Activated T-cell treated with anti-CD3 and anti-CD28 coated beads, Interleukin-2, amount 50 U/mL, for 24 hours (primary cell): ENCODE measurements at regions not wholly inside any gene's neighbourhood (a gene's known extent, or its start where the extent isn't known, plus 50 kb on each side); places are given as distances from the start of the nearest gene placed in this dataset.

ENCODE experiments used
- DNase-seq: peaks from one replicate; pipeline ENCODE4 v3.0.0-alpha.2; 2020
- H3K27ac Mint-ChIP-seq: 2 replicates; pipeline ENCODE4 v1.8.0; 2020; ENCODE audit warnings: mild to moderate bottlenecking, mixed read lengths
- H3K27me3 Mint-ChIP-seq: 2 replicates; pipeline ENCODE4 v1.8.0; 2020; ENCODE audit warnings: mixed read lengths
- H3K36me3 Mint-ChIP-seq: 2 replicates; pipeline ENCODE4 v1.8.0; 2020; ENCODE audit warnings: low read depth, mixed read lengths
- H3K4me1 Mint-ChIP-seq: 2 replicates; pipeline ENCODE4 v1.8.0; 2020; ENCODE audit warnings: low read depth, mixed read lengths
- H3K4me3 Mint-ChIP-seq: 2 replicates; pipeline ENCODE4 v1.8.0; 2020; ENCODE audit warnings: mild to moderate bottlenecking, moderate library complexity, mixed read lengths
- H3K9me3 Mint-ChIP-seq: 2 replicates; pipeline ENCODE4 v1.8.0; 2020; ENCODE audit warnings: mixed read lengths

- no peaks in the 10 kb centered on the region for H3K4me1 Mint-ChIP-seq
- H3K36me3 Mint-ChIP-seq = no peaks in the 10 kb centered on the region
- no peak for DNase-seq
- H3K9me3 Mint-ChIP-seq = no peaks in the 10 kb centered on the region
- peaks cover 17% of the 10 kb centered on the region for H3K27me3 Mint-ChIP-seq
- no peak overlapping the region for H3K27ac Mint-ChIP-seq
- no peak overlapping the region for H3K4me3 Mint-ChIP-seq
These were observed 83.5 kb downstream of the TBX22 start for GRCh38 chrX:80098038-80098437.

- Mint-ChIP-seq H3K4me1 (no peaks in the 10 kb centered on the region), H3K36me3 (no peaks in the 10 kb centered on the region), H3K9me3 (peaks cover 1% of the 10 kb centered on the region), H3K27ac (no peak overlapping the region), H3K27me3 (peaks cover 6% of the 10 kb centered on the region), H3K4me3 (no peak overlapping the region)
- DNase-seq = no peak
These were observed 105.8 kb downstream of the TBX22 start for GRCh38 chrX:80120335-80120734.

- Mint-ChIP-seq H3K27me3 (peaks cover 16% of the 10 kb centered on the region), H3K4me3 (no peak overlapping the region), H3K36me3 (no peaks in the 10 kb centered on the region), H3K4me1 (no peaks in the 10 kb centered on the region), H3K27ac (no peak overlapping the region), H3K9me3 (no peaks in the 10 kb centered on the region)
- DNase-seq = no peak
These were observed 124.4 kb downstream of the TBX22 start for GRCh38 chrX:80138938-80139337.

GRCh38 chrX:80139564-80139963 lies 125.0 kb downstream of the TBX22 start:
- H3K4me1 Mint-ChIP-seq = no peaks in the 10 kb centered on the region
- H3K9me3 Mint-ChIP-seq = no peaks in the 10 kb centered on the region
- H3K27me3 Mint-ChIP-seq = peaks cover 11% of the 10 kb centered on the region
- no peak for DNase-seq
- no peak overlapping the region for H3K4me3 Mint-ChIP-seq
- H3K36me3 Mint-ChIP-seq = no peaks in the 10 kb centered on the region
- H3K27ac Mint-ChIP-seq = no peak overlapping the region

GRCh38 chrX:80170581-80170980 lies 156.0 kb downstream of the TBX22 start:
- H3K4me3 Mint-ChIP-seq = no peak overlapping the region
- no peaks in the 10 kb centered on the region for H3K36me3 Mint-ChIP-seq
- H3K4me1 Mint-ChIP-seq = no peaks in the 10 kb centered on the region
- DNase-seq = no peak
- no peak overlapping the region for H3K27ac Mint-ChIP-seq
- H3K9me3 Mint-ChIP-seq = no peaks in the 10 kb centered on the region
- peaks cover 16% of the 10 kb centered on the region for H3K27me3 Mint-ChIP-seq

- Mint-ChIP-seq H3K4me1 (no peaks in the 10 kb centered on the region), H3K27ac (no peak overlapping the region), H3K36me3 (no peaks in the 10 kb centered on the region), H3K4me3 (no peak overlapping the region), H3K9me3 (no peaks in the 10 kb centered on the region), H3K27me3 (peaks cover 13% of the 10 kb centered on the region)
- DNase-seq = no peak
These were observed 158.7 kb downstream of the TBX22 start for GRCh38 chrX:80173261-80173660.

GRCh38 chrX:80174925-80175574 lies 160.5 kb downstream of the TBX22 start:
- no peaks in the 10 kb centered on the region for H3K36me3 Mint-ChIP-seq
- H3K4me1 Mint-ChIP-seq = no peaks in the 10 kb centered on the region
- H3K27ac Mint-ChIP-seq = no peak overlapping the region
- DNase-seq = no peak
- no peaks in the 10 kb centered on the region for H3K9me3 Mint-ChIP-seq
- no peak overlapping the region for H3K4me3 Mint-ChIP-seq
- peaks cover 8% of the 10 kb centered on the region for H3K27me3 Mint-ChIP-seq

GRCh38 chrX:80181079-80181478 lies 166.5 kb downstream of the TBX22 start:
- no peak for DNase-seq
- Mint-ChIP-seq H3K27ac (no peak overlapping the region), H3K9me3 (no peaks in the 10 kb centered on the region), H3K27me3 (peaks cover 2% of the 10 kb centered on the region), H3K4me1 (no peaks in the 10 kb centered on the region), H3K36me3 (no peaks in the 10 kb centered on the region), H3K4me3 (no peak overlapping the region)

- Mint-ChIP-seq H3K4me1 (no peaks in the 10 kb centered on the region), H3K27me3 (peaks cover 14% of the 10 kb centered on the region), H3K36me3 (no peaks in the 10 kb centered on the region), H3K9me3 (no peaks in the 10 kb centered on the region), H3K4me3 (no peak overlapping the region), H3K27ac (no peak overlapping the region)
- no peak for DNase-seq
These were observed 170.3 kb downstream of the TBX22 start for GRCh38 chrX:80184854-80185253.

- DNase-seq = no peak
- Mint-ChIP-seq H3K27ac (no peak overlapping the region), H3K9me3 (no peaks in the 10 kb centered on the region), H3K4me3 (no peak overlapping the region), H3K27me3 (peaks cover 30% of the 10 kb centered on the region), H3K4me1 (no peaks in the 10 kb centered on the region), H3K36me3 (no peaks in the 10 kb centered on the region)
These were observed 192.1 kb downstream of the TBX22 start for GRCh38 chrX:80206647-80207046.

GRCh38 chrX:80207327-80207726 lies 192.8 kb downstream of the TBX22 start:
- H3K4me1 Mint-ChIP-seq = no peaks in the 10 kb centered on the region
- H3K4me3 Mint-ChIP-seq = no peak overlapping the region
- H3K9me3 Mint-ChIP-seq = no peaks in the 10 kb centered on the region
- peaks cover 30% of the 10 kb centered on the region for H3K27me3 Mint-ChIP-seq
- DNase-seq = no peak
- H3K36me3 Mint-ChIP-seq = no peaks in the 10 kb centered on the region
- H3K27ac Mint-ChIP-seq = no peak overlapping the region

- Mint-ChIP-seq H3K36me3 (no peaks in the 10 kb centered on the region), H3K9me3 (peaks cover 19% of the 10 kb centered on the region), H3K4me1 (no peaks in the 10 kb centered on the region), H3K4me3 (no peak overlapping the region), H3K27me3 (peaks cover 9% of the 10 kb centered on the region), H3K27ac (no peak overlapping the region)
- DNase-seq = no peak
These were observed 201.5 kb downstream of the TBX22 start for GRCh38 chrX:80216086-80216485.

- Mint-ChIP-seq H3K9me3 (peaks cover 17% of the 10 kb centered on the region), H3K4me3 (no peak overlapping the region), H3K27ac (no peak overlapping the region), H3K27me3 (peaks cover 15% of the 10 kb centered on the region), H3K4me1 (no peaks in the 10 kb centered on the region), H3K36me3 (no peaks in the 10 kb centered on the region)
- no peak for DNase-seq
These were observed 196.2 kb upstream of the TENT5D start for GRCh38 chrX:80223982-80224579.

- no peaks in the 10 kb centered on the region for H3K9me3 Mint-ChIP-seq
- no peak overlapping the region for H3K4me3 Mint-ChIP-seq
- H3K27me3 Mint-ChIP-seq = peaks cover 16% of the 10 kb centered on the region
These were observed 190.6 kb upstream of the TENT5D start for GRCh38 chrX:80229626-80230025.

GRCh38 chrX:80237072-80237471 lies 183.2 kb upstream of the TENT5D start:
- Mint-ChIP-seq H3K4me3 (no peak overlapping the region), H3K36me3 (no peaks in the 10 kb centered on the region), H3K9me3 (no peaks in the 10 kb centered on the region), H3K4me1 (no peaks in the 10 kb centered on the region), H3K27ac (no peak overlapping the region), H3K27me3 (peaks cover 29% of the 10 kb centered on the region)
- no peak for DNase-seq

More at GRCh38 chrX:80229626-80230025, 190.6 kb upstream of the TENT5D start:
- Mint-ChIP-seq H3K36me3 (no peaks in the 10 kb centered on the region), H3K27ac (no peak overlapping the region), H3K4me1 (no peaks in the 10 kb centered on the region)
- DNase-seq = no peak
